ENCODE measurements at regions not wholly inside any gene's neighbourhood (a gene's known extent, or its start where the extent isn't known, plus 50 kb on each side); places are given as distances from the start of the nearest gene placed in this dataset.
"Not testable (repeated sequence)": the region's sequence is repeated elsewhere in the genome, so short reads cannot be mapped to it uniquely, and the experiment has no call there.

DNA sequence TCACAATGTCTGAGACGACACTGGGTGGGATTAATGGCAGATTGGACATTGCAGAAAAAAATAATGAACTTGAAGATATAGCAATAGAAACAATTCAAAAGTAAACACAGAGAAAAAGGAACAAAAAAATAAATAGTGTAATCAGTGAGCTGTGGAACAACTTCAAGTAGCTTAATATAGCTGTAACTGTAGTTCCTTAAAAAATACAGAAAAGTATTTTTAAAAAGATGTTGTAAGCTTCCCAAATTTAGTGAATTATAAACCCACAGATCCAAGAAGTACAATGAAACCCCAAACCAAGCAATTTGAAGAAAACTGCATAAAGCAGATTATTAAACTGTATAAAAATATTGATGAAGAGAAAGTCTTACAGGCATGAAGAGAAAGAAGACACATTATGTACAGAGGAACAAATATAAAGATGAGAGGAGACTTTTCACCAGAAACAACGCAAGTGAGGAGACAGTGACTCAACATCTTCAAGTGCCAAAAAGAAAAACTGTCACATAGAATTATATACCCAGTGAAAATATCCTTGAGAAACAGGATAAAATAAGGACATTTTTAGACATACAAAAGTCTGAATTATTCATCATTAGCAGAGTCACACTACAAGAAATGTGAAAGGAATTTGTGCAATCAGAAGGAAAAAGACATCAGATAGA is 176.4 kb downstream of the NFKBIZ start:
- in situ Hi-C loops (cut with HindIII; ENCODE audit: low sequenced_read_pairs), result no loop called here

DNA sequence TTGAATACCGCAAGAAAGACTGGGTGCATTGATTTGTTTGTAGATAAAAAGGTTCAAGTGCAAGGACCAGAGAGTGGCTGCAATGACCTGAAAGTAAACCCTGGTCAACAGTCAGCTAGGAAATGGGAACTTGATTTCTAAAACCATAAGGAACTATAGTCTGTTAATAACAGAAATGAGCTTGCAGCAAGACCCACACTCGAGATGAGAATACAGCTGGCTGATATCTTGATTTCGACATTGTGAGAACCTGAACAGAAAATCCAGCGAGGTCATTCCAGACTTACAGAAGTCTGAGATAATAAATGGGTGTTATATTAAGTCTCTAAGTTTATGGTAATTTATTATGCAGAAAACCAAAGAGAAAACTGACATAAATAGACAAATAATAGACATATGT is 177.3 kb downstream of the NFKBIZ start:
- in situ Hi-C loops (cut with HindIII; ENCODE audit: low sequenced_read_pairs), result no loop called here
- DNase-seq (ENCODE audit: low spot score), result no peak

More for the DNA sequence above, 176.4 kb downstream of the NFKBIZ start:
- no peak for DNase-seq (ENCODE audit: low spot score)

DNA sequence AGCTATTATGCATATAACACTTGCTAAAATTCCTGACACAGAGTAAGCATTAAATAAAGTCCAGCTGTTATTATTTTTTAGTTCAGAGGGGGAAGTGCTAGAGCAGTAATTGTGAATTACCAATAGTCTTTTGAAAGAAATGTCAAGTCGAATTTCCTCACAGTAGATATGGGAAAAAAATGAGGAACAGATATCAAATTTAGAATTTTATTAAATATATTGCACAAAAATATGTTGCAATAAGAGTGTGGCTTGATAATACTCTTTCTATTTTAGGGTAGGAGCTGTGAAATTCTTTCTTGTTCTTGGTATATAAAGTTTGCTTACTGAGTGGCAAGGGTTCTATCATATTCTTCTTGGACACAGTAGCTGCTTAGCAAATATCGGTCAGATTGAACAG is 181.3 kb downstream of the NFKBIZ start:
- no peak for DNase-seq (ENCODE audit: low spot score)
- in situ Hi-C loops (cut with HindIII; ENCODE audit: low sequenced_read_pairs), result no loop called here

DNA sequence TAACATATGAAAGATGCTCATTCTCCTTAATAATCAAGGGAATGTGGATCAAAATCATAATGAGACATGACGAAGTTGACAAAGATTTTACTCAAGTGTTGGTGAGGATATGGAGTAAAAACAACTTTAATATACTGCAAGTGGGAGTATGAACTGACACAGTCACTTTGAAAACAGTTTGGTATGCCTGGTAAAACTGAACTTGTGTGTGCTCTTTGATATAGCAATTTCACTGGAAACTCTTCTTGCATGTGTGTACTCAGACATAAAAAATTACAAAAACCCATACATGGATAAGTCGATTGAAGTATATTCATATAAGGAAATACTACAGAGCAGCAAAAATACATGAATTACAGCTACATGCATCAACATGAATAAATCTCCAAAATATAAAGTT is 182.5 kb downstream of the NFKBIZ start:
- DNase-seq (ENCODE audit: low spot score), result no peak
- in situ Hi-C loops (cut with HindIII; ENCODE audit: low sequenced_read_pairs), result no loop called here

DNA sequence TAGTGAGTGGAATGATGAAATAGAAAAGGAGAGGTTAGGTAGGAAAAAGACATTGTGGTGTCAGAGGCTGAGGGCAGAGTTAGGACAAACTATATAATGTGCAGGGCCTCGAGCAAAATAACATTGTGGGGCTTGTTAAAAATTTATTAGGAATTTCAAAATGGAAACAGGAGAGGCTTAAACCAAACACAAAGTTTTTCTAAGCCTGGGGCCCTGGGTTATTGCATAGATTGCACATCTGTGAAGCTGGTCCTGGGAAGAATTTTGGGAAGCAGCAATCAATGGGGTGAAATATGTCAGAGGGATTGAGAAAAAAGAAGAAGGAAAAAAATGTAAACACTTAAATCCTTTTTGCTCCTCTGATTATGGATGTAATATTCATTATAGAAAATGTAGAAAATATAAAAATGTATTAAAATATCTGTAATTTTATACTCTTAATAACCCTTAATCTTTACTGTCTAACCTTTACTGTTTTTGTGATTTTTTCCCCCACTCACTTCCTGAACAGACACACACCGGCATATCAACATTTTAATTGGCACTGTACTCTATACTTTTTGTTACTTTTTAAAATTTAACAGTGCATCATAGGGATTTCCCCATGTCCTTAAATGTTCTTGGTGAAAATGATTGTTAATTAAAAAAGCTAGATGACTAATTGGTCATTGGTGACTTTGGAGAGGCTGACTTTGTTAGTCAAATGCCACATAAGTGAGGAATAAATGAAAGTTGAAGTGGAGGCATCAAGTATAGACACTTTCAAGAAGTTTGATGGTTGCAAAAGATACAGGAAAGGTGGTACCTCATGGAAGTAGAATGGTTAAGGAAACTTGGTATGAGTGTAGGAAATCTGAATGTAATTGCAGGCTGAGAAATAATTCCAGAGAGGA is 183.4 kb downstream of the NFKBIZ start:
- DNase-seq (ENCODE audit: low spot score), result no peak
- in situ Hi-C loops (cut with HindIII; ENCODE audit: low sequenced_read_pairs), result no loop called here

DNA sequence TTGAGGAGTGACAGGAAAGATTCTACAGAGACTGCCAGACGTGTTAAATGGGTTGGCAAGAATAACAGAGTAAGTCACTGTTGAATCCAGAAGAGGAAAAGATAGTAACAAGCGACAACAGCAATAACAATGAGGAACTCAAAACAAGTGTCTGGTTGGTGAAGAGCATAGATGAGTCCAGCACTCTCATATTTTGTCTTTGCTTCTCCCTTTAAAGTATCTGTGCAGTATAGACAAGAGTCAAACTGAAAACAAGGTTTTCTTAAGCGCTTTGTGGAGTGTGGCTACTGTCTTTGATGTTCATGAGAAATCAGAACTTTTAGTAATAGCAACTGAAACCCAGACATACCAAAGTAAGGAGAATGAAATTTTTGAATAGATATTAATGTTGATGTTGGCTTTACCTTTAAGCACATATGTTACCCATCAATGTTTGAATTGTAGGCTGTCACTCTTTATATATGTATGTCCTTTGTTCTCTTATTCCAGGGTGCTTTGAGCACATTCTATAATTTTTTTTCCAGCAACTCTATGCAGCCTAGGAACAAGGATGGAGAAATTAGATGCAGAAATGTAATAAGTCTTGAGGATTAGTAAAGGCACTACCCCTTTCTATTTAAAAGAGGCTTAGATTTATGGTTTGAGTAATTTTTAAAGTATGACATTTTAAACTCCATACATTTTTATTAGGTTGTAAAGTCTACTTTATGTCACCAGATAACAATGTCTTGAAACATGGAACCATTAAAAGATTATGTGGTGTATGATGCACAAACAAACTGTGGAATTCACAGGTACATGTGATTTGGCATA is 185.5 kb downstream of the NFKBIZ start:
- no peak for DNase-seq (ENCODE audit: low spot score)
- in situ Hi-C loops (cut with HindIII; ENCODE audit: low sequenced_read_pairs), result no loop called here

DNA sequence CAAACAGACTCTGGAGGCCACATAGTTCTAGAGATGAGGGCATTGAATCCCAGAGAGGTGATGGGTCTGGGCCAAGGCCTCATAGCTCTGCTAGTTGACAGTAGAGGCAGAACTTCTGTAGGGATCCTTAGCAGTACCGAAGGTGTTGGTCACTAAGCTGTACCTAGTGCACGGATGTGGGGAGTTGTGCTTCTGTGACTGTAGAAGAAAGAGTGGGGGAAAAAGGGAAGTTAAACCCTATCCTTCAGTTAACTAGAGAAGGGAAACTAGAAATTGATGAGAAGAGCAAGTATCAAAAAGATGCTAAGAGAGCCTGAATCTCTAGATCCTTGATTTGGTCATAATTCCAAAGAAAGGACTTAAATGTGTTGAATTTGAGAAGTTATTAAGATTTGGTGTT is 186.7 kb downstream of the NFKBIZ start:
- in situ Hi-C loops (cut with HindIII; ENCODE audit: low sequenced_read_pairs), result no loop called here
- DNase-seq (ENCODE audit: low spot score), result no peak

DNA sequence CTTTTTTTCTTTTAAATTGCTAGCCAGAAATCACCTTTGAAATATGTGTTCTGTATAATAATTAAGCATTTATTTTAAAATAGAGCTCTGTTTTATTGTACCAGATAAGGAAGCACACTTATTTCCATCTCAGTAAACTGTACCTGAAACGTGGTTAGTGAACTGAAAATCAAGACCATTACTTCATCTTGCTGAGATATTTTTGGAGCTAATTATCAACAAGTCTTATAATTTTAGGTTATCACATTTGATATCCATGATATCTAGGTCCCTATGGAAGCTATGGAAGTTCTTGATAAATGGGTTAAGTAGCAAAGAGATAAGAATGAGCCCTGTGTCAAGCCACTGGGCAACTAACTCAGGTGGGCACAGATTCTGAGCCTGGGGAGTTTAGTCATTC is 187.2 kb downstream of the NFKBIZ start:
- in situ Hi-C loops (cut with HindIII; ENCODE audit: low sequenced_read_pairs), result no loop called here

DNA sequence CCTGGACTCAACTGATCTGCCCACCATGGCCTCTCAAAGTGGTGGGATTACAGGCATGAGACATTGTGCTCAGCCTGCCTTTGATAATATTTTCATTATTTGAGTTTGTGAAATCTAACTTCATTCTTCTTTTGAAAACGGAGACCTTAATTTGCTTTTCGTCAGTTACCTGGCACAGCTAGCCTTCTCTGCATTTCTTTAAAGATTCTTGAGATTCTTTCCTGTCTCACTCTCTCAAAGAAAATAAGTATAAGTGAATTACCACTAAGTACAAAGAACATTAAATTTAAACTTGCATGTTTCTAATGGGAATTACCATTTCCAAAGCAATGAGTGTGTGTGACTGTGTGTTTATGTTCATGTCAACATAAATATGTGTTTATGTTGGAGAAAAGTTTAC is 187.9 kb downstream of the NFKBIZ start:
- DNase-seq (ENCODE audit: low spot score), result no peak
- in situ Hi-C loops (cut with HindIII; ENCODE audit: low sequenced_read_pairs), result no loop called here

More for the DNA sequence above, 187.2 kb downstream of the NFKBIZ start:
- DNase-seq (ENCODE audit: low spot score), result no peak

DNA sequence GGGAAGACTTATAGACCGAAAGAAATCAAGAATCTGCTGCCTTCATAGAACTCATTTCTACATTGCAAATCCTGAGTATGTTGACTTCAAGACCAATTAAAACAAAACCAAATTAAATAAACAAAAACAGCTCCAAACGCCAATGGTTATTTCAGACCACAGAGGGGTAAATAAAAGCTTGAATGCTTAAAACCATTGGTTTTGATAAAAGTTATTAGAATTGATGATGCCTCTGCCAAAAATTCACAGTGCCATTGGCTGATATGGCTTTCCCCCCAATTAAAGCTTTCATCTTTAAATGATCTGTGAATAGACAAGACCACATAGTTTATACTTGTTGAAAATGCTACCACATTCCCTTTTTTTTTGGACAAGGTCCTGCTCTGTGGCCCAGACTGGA is 188.5 kb downstream of the NFKBIZ start:
- no peak for DNase-seq (ENCODE audit: low spot score)
- in situ Hi-C loops (cut with HindIII; ENCODE audit: low sequenced_read_pairs), result no loop called here

DNA sequence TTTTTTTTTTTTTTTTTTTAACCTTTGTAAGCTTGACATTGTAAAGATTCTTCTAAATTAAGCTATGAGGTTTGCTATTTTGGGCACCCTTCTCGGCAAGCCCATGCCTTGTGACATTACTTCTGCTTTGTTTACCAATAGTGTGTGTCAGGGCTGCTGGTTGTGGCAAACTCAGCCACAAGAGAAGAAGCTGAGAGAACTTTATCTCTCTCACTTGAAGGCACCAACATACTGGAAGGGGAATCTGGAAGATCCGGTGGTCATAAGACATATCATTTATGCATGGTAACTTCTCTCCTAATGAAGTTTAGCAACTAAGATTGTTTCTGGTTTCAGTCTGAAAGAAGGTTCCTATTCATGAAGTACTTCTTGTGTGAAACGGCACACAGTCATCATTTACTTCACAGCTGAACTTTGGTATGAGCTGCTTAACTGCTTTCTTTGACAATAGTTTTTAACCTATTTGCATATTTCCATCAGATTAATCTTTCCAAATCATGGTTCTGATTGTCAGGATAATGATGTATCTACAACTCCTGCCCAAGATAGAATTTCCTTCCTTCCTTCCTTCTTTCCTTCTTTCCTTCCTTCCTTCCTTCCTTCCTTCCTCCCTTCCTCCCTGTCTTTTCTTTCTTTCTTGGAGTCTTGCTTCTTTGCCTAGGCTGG is 189.3 kb downstream of the NFKBIZ start:
- no peak for DNase-seq (ENCODE audit: low spot score)
- in situ Hi-C loops (cut with HindIII; ENCODE audit: low sequenced_read_pairs), result no loop called here

DNA sequence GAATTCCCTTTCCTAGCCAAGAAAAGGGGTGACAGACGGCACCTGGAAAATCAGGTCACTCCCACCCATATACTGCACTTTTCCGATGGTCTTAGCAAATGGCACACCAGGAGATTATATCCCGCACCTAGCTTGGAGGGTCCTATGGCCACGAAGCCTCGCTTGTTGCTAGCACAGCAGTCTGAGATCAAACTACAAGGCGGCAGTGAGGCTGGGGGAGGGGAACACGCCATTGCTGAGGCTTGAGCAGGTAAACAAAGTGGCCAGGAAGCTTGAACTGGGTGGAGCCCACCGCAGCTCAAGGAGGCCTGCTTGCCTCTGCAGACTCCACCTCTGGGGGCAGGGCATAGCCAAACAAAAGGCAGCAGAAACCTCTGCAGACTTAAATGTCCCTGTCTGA is 190.8 kb downstream of the NFKBIZ start:
- DNase-seq (ENCODE audit: low spot score); in situ Hi-C loops (cut with HindIII; ENCODE audit: low sequenced_read_pairs): not testable (repeated sequence)

DNA sequence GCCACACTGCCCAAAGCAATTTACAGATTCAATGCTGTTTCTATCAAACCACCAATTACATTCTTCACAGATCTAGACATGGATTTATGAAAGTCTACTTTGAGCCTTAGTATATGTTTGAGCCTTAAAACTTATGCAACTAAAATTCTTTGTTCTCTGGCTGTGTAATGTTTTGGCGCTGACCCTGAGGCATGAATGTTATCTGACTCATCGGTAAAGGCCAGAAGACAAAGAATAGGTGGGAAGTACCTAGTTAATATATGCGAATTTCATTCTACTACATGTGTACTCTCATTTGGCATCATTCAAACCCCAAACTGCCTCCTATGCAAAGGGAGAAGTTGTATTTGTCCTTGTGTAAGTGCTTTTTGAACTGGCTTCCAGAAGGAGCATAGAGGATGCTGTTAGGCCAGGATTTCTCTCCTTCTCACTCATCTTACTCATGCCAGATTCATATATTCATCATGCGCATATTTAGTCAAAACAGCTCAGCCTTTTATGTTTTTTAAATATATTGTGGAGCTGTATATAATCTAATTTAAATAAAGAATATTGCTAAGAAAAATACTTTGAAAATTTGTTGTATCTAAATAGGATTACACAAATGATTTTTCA is 204.2 kb downstream of the NFKBIZ start:
- no peak for DNase-seq (ENCODE audit: low spot score)
- in situ Hi-C loops (cut with HindIII; ENCODE audit: low sequenced_read_pairs), result no loop called here

DNA sequence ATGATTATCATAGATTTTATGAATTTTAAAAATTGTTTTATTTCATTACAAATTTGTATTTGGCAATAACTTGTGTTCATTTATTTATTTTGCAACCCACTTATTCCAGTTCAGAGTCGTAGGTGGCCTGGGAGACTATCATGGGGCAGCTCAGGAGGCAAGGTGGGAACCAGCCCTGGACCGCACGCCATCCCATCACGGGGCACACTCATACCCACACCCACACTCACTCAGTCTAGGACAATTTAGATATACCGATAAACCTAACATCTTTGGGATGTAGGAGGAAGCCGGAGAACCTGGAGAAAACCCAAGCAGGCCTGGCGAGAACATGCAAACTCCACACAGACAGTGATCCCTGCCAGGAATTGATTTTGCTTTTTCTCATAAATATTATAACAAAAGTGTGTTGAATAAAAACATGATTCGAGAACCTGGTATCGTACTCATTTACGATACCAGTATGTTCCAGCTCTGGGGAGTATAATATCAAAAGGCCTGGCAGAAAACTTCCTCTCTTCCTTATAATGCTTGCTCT is 205.3 kb downstream of the NFKBIZ start:
- DNase-seq (ENCODE audit: low spot score), result no peak
- in situ Hi-C loops (cut with HindIII; ENCODE audit: low sequenced_read_pairs), result no loop called here

DNA sequence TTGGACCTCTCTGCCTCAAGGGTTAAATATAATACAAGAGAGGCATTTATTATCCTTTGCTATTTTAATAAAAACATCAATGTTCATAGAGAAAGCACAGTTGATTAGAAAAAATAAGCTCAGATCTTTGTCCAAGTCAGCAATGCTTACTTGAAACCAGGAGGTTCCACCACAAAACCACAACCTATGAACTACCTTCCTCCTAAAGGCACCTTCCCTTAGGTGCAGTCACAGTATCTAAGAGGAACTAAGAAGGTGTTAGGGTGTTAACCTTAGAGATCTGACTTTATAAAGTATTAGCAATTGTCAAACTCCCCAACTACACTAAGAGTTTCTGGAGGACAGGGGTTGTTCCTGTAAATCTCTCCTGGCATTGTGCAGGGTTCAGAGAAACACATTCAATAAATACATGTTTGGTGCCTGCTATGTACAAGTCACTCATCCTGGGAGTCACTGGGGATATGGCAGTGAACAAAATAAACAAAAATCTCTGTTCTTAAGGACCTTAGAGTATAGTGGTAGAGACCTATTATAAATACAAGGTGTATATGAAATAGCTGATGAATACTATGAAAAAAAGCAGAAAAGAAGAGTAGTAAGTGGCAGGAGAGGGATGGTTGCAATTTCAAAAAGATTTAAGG is 208.6 kb downstream of the NFKBIZ start:
- in situ Hi-C loops (cut with HindIII; ENCODE audit: low sequenced_read_pairs), result no loop called here
- DNase-seq (ENCODE audit: low spot score), result no peak

DNA sequence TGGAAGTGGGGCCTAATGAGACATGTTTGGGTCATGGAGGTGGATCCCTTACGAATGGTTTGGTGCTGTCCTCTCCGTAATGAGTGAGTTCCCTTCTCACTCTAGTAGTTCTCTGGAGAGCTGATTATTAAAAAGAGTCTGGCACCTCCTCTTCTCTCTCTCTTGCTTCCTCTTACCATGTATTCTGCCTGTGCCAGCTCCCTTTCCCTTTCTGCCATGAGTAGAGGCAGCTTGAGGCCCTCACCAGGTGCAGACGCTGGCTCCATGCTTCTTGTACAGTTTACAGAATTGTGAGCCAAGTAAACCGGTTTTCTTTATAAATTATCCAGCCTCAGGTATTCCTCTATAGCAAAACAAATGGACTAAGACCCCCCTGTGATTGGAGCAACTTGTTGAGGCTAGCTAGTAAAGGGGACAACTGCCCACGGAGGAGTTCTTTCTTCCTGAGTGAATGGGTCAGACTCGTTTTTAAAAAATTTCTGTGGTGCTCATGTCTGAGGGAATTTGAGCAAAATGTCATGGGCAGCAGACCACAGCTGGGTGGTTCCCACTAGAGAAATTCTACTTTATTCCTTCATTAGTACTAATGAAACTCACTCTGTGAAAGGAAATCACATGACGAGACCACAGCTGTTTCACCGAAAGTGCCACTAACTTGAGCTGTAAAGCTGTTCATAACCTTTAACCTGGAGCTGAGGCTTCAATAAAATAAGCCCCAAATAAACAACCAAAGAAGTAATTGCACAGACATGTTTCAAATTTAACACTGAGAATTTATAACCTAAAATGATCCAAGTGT is 210.0 kb downstream of the NFKBIZ start:
- in situ Hi-C loops (cut with HindIII; ENCODE audit: low sequenced_read_pairs), result no loop called here
- no peak for DNase-seq (ENCODE audit: low spot score)

DNA sequence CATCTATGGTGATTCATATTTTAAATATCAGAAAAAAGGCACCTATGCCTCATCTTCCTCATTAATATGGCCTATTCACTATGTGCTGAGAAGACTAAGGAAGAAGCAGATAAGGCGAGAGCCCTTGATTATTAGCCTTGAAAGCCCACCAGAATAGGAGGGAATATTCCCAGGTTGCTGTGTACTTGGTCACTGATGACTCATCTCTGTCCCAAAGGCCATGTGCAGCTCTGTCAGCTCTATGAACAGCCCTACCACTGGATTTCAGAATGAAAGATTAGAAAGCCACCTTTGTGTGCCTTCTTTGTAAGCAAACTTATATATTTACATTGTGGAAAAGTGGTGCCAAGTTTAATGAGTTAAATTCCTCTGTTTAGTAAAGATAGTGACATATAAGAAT is 211.5 kb downstream of the NFKBIZ start:
- DNase-seq (ENCODE audit: low spot score), result no peak
- in situ Hi-C loops (cut with HindIII; ENCODE audit: low sequenced_read_pairs), result no loop called here

DNA sequence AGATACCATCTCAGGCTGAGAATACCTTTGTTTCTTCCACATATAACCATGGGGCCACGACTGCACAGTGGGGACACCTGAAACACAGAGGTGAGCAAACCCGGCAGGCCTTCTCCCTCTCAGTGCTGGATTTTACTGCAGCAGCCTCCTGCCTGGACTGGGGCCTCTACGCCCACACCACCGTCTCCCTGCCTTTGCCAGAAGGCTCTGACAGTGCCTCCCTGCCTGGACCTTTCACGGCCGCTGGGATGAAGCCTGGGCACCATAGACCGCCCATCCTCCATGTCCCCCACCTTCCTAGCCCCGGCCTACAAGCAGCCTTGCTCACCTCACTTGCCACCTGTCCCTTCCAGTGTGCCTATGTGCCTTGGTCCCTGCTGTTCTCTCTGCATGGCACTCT is 214.3 kb downstream of the NFKBIZ start:
- no peak for DNase-seq (ENCODE audit: low spot score)
- in situ Hi-C loops (cut with HindIII; ENCODE audit: low sequenced_read_pairs), result no loop called here

Measured in G401 (cell line).